Activated T-cell treated with anti-CD3 and anti-CD28 coated beads, Interleukin-2, amount 50 U/mL, for 24 hours (primary cell): ENCODE measurements at regions not wholly inside any gene's neighbourhood (a gene's known extent, or its start where the extent isn't known, plus 50 kb on each side); places are given as distances from the start of the nearest gene placed in this dataset.
"Not testable (repeated sequence)": the region's sequence is repeated elsewhere in the genome, so short reads cannot be mapped to it uniquely, and the experiment has no call there.

Source experiments
- DNase-seq: peaks from one replicate; pipeline ENCODE4 v3.0.0-alpha.2; 2020
- H3K27ac Mint-ChIP-seq: 2 replicates; pipeline ENCODE4 v1.8.0; 2020; ENCODE audit warnings: mild to moderate bottlenecking, mixed read lengths
- H3K27me3 Mint-ChIP-seq: 2 replicates; pipeline ENCODE4 v1.8.0; 2020; ENCODE audit warnings: mixed read lengths
- H3K36me3 Mint-ChIP-seq: 2 replicates; pipeline ENCODE4 v1.8.0; 2020; ENCODE audit warnings: low read depth, mixed read lengths
- H3K4me1 Mint-ChIP-seq: 2 replicates; pipeline ENCODE4 v1.8.0; 2020; ENCODE audit warnings: low read depth, mixed read lengths
- H3K4me3 Mint-ChIP-seq: 2 replicates; pipeline ENCODE4 v1.8.0; 2020; ENCODE audit warnings: mild to moderate bottlenecking, moderate library complexity, mixed read lengths
- H3K9me3 Mint-ChIP-seq: 2 replicates; pipeline ENCODE4 v1.8.0; 2020; ENCODE audit warnings: mixed read lengths

- no peak for DNase-seq
- H3K27ac Mint-ChIP-seq: no peak overlapping the region
- H3K27me3 Mint-ChIP-seq: peaks cover 4% of the 10 kb centered on the region
- no peak overlapping the region for H3K4me3 Mint-ChIP-seq
- no peaks in the 10 kb centered on the region for H3K4me1 Mint-ChIP-seq
- no peaks in the 10 kb centered on the region for H3K36me3 Mint-ChIP-seq
- no peaks in the 10 kb centered on the region for H3K9me3 Mint-ChIP-seq
Observed at GRCh38 chr10:21130108-21130507, 233.0 kb upstream of the NEBL start.

GRCh38 chr10:21125471-21126228 lies 228.5 kb upstream of the NEBL start:
- Mint-ChIP-seq H3K27ac (no peak overlapping the region), H3K27me3 (peaks cover 4% of the 10 kb centered on the region), H3K9me3 (no peaks in the 10 kb centered on the region), H3K4me3 (no peak overlapping the region), H3K36me3 (no peaks in the 10 kb centered on the region), H3K4me1 (no peaks in the 10 kb centered on the region)
- no peak for DNase-seq

GRCh38 chr10:21122907-21123306 lies 225.8 kb upstream of the NEBL start:
- Mint-ChIP-seq H3K27me3 (peaks cover 8% of the 10 kb centered on the region), H3K4me1 (no peaks in the 10 kb centered on the region), H3K4me3 (no peak overlapping the region), H3K36me3 (no peaks in the 10 kb centered on the region), H3K27ac (no peak overlapping the region), H3K9me3 (no peaks in the 10 kb centered on the region)
- DNase-seq: no peak

- not testable (repeated sequence) for DNase-seq, H3K27ac Mint-ChIP-seq, H3K9me3 Mint-ChIP-seq, H3K27me3 Mint-ChIP-seq, H3K36me3 Mint-ChIP-seq, H3K4me3 Mint-ChIP-seq, H3K4me1 Mint-ChIP-seq
Observed at GRCh38 chr10:21121822-21122221, 224.7 kb upstream of the NEBL start.

- Mint-ChIP-seq H3K27ac (no peak overlapping the region), H3K4me1 (peaks cover 3% of the 10 kb centered on the region), H3K27me3 (peaks cover 12% of the 10 kb centered on the region), H3K4me3 (no peak overlapping the region), H3K9me3 (peaks cover 4% of the 10 kb centered on the region), H3K36me3 (no peaks in the 10 kb centered on the region)
- no peak for DNase-seq
Observed at GRCh38 chr10:21114683-21115082, 217.6 kb upstream of the NEBL start.

GRCh38 chr10:21110358-21110757 lies 213.2 kb upstream of the NEBL start:
- Mint-ChIP-seq H3K27ac (no peak overlapping the region), H3K27me3 (peaks cover 16% of the 10 kb centered on the region), H3K9me3 (peaks cover 6% of the 10 kb centered on the region), H3K4me3 (no peak overlapping the region), H3K36me3 (no peaks in the 10 kb centered on the region), H3K4me1 (peaks cover 3% of the 10 kb centered on the region)
- DNase-seq: no peak

- H3K36me3 Mint-ChIP-seq, H3K4me3 Mint-ChIP-seq, H3K4me1 Mint-ChIP-seq, H3K27ac Mint-ChIP-seq, H3K9me3 Mint-ChIP-seq, DNase-seq: not testable (repeated sequence)
- H3K27me3 Mint-ChIP-seq: peaks cover 15% of the 10 kb centered on the region
Observed at GRCh38 chr10:21106931-21107330, 209.8 kb upstream of the NEBL start.

- not testable (repeated sequence) for H3K36me3 Mint-ChIP-seq
Observed at GRCh38 chr10:21105331-21105730, 208.2 kb upstream of the NEBL start.

GRCh38 chr10:21100871-21101514 lies 203.9 kb upstream of the NEBL start:
- Mint-ChIP-seq H3K27ac (peak overlapping the region; percentile 75), H3K4me3 (no peak overlapping the region)

More at GRCh38 chr10:21105331-21105730, 208.2 kb upstream of the NEBL start:
- not testable (repeated sequence) for H3K9me3 Mint-ChIP-seq, DNase-seq, H3K27ac Mint-ChIP-seq, H3K27me3 Mint-ChIP-seq, H3K4me3 Mint-ChIP-seq
- peaks cover 15% of the 10 kb centered on the region for H3K4me1 Mint-ChIP-seq

GRCh38 chr10:21100190-21100589 lies 203.1 kb upstream of the NEBL start:
- Mint-ChIP-seq H3K36me3 (no peaks in the 10 kb centered on the region), H3K4me1 (peaks cover 28% of the 10 kb centered on the region), H3K27ac (peak overlapping the region; percentile 75), H3K9me3 (no peaks in the 10 kb centered on the region), H3K4me3 (no peak overlapping the region), H3K27me3 (no peaks in the 10 kb centered on the region)
- DNase-seq: no peak

More at GRCh38 chr10:21100871-21101514, 203.9 kb upstream of the NEBL start:
- H3K36me3 Mint-ChIP-seq: no peaks in the 10 kb centered on the region
- no peaks in the 10 kb centered on the region for H3K9me3 Mint-ChIP-seq
- no peaks in the 10 kb centered on the region for H3K27me3 Mint-ChIP-seq
- H3K4me1 Mint-ChIP-seq: peaks cover 28% of the 10 kb centered on the region
- no peak for DNase-seq

- Mint-ChIP-seq H3K4me3 (no peak overlapping the region), H3K27ac (no peak overlapping the region), H3K4me1 (peaks cover 28% of the 10 kb centered on the region), H3K9me3 (no peaks in the 10 kb centered on the region), H3K27me3 (no peaks in the 10 kb centered on the region), H3K36me3 (no peaks in the 10 kb centered on the region)
- DNase-seq: no peak
Observed at GRCh38 chr10:21099291-21100062, 202.4 kb upstream of the NEBL start.

GRCh38 chr10:21097926-21098355 lies 200.8 kb upstream of the NEBL start:
- no peak overlapping the region for H3K27ac Mint-ChIP-seq

GRCh38 chr10:21095494-21096055 lies 198.5 kb upstream of the NEBL start:
- no peak overlapping the region for H3K27ac Mint-ChIP-seq
- no peaks in the 10 kb centered on the region for H3K36me3 Mint-ChIP-seq
- H3K9me3 Mint-ChIP-seq: no peaks in the 10 kb centered on the region
- no peak for DNase-seq
- H3K27me3 Mint-ChIP-seq: no peaks in the 10 kb centered on the region
- H3K4me3 Mint-ChIP-seq: no peak overlapping the region
- peaks cover 15% of the 10 kb centered on the region for H3K4me1 Mint-ChIP-seq

More at GRCh38 chr10:21097926-21098355, 200.8 kb upstream of the NEBL start:
- Mint-ChIP-seq H3K9me3 (no peaks in the 10 kb centered on the region), H3K4me3 (no peak overlapping the region), H3K36me3 (no peaks in the 10 kb centered on the region), H3K27me3 (no peaks in the 10 kb centered on the region), H3K4me1 (peaks cover 28% of the 10 kb centered on the region)
- DNase-seq: no peak

GRCh38 chr10:21095073-21095472 lies 198.0 kb upstream of the NEBL start:
- no peaks in the 10 kb centered on the region for H3K27me3 Mint-ChIP-seq
- no peak overlapping the region for H3K27ac Mint-ChIP-seq
- peaks cover 10% of the 10 kb centered on the region for H3K4me1 Mint-ChIP-seq
- no peaks in the 10 kb centered on the region for H3K9me3 Mint-ChIP-seq
- H3K36me3 Mint-ChIP-seq: no peaks in the 10 kb centered on the region
- no peak overlapping the region for H3K4me3 Mint-ChIP-seq
- DNase-seq: no peak
